Lower leg skin (tissue), 4 donors: ENCODE measurements at regions not wholly inside any gene's neighbourhood (a gene's known extent, or its start where the extent isn't known, plus 50 kb on each side); places are given as distances from the start of the nearest gene placed in this dataset.

ENCODE experiments used
- DNase-seq, 2 donors: peaks; one replicate each; pipeline ENCODE4 v3.0.0-alpha.2; 2019; ENCODE audit warnings: low spot score in 2 of 2
- H3K4me3 ChIP-seq: fragments of 200-600 bp; sonication (generic); 2 replicates; pipeline ENCODE4 v1.5.1; 2017; ENCODE audit warnings: mild to moderate bottlenecking, low read depth; ENCODE audit not compliant: poor library complexity, severe bottlenecking
- CTCF ChIP-seq, 3 donors: fragments of 450-650 bp; IDR thresholded peaks; one replicate each; pipeline ENCODE4 v1.5.1; 2016; ENCODE audit warnings: antibody characterized with exemption in 3 of 3, mild to moderate bottlenecking in 3 of 3, moderate library complexity in 2 of 3
- POLR2A ChIP-seq, 2 donors: fragments of 450-650 bp; IDR thresholded peaks; one replicate each; pipeline ENCODE4 v1.6.1; 2016 to 2017; ENCODE audit warnings: antibody characterized with exemption in 2 of 2, mild to moderate bottlenecking in 1 of 2, moderate library complexity in 1 of 2
- WGBS, 2 donors: methylation state at CpG; one replicate each; pipeline ENCODE4 v1.1.5; 2018; 5-methylcytosine and 5-hydroxymethylcytosine counted together
- intact Hi-C: fragments of 100-400 bp; cut with DNase I; formaldehyde crosslinking; loops from one replicate; pipeline ENCODE4 v1.15.0; 2023; ENCODE audit warnings: low total_unique reads

DNA sequence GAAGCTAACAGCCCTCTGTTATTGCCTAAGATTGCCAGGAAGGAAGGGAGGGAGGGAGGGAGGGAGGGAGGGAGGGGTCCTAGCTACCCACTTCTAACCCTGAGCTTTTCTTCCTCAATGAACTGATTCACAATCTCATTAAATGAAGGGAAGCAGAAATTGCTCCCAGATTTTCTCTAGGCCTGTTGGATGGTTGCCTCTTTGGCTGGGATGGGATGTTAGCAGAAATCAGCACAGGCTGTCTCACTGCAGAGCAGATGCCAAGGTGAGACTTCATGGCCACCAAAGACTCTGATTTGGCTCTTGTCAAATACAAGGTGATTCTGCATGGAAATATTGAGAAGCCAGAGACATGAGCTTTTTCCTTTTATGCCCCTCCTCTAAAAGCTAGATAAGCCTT, 578.6 kb downstream of the ACTL7B start:
- H3K4me3 ChIP-seq = no peak overlapping the region
- intact Hi-C loops = no loop called here
- TF ChIP-seq POLR2A (IDR thresholded peaks at IDR 0.05) (no peak), CTCF (IDR thresholded peaks at IDR 0.05) (no peak)
- DNase-seq = no peak

GRCh38 chr9:108275906-108276305, 579.9 kb downstream of the ACTL7B start:
- intact Hi-C loops = no loop called here
- no peak overlapping the region for H3K4me3 ChIP-seq
- 48 to 72% methylated on average over 2 of the region's 2 CpGs for WGBS, 2 donors
- DNase-seq = no peak
- TF ChIP-seq CTCF (IDR thresholded peaks at IDR 0.05) = no peak
- no peak for TF ChIP-seq POLR2A (IDR thresholded peaks at IDR 0.05)

- intact Hi-C loops = no loop called here
- no peak for DNase-seq
- WGBS, 2 donors = 92 to 94% methylated on average over 5 of the region's 5 CpGs
- no peak overlapping the region for H3K4me3 ChIP-seq
- TF ChIP-seq CTCF (IDR thresholded peaks at IDR 0.05) (no peak), POLR2A (IDR thresholded peaks at IDR 0.05) (no peak)
These were observed 580.8 kb downstream of the ACTL7B start for GRCh38 chr9:108274971-108275370.

- WGBS, 2 donors = 87 to 100% methylated on average over 2 of the region's 2 CpGs
- TF ChIP-seq CTCF (IDR thresholded peaks at IDR 0.05) (no peak), POLR2A (IDR thresholded peaks at IDR 0.05) (no peak)
- DNase-seq = no peak
- intact Hi-C loops = no loop called here
- no peak overlapping the region for H3K4me3 ChIP-seq
These were observed 581.8 kb downstream of the ACTL7B start for GRCh38 chr9:108273988-108274387.

- DNase-seq = no peak
- no peak for TF ChIP-seq CTCF (IDR thresholded peaks at IDR 0.05)
- no peak for TF ChIP-seq POLR2A (IDR thresholded peaks at IDR 0.05)
- H3K4me3 ChIP-seq = no peak overlapping the region
- 50 to 57% methylated on average over 7 of the region's 7 CpGs for WGBS, 2 donors
- intact Hi-C loops = no loop called here
These were observed 583.4 kb downstream of the ACTL7B start for GRCh38 chr9:108272349-108272899.

DNA sequence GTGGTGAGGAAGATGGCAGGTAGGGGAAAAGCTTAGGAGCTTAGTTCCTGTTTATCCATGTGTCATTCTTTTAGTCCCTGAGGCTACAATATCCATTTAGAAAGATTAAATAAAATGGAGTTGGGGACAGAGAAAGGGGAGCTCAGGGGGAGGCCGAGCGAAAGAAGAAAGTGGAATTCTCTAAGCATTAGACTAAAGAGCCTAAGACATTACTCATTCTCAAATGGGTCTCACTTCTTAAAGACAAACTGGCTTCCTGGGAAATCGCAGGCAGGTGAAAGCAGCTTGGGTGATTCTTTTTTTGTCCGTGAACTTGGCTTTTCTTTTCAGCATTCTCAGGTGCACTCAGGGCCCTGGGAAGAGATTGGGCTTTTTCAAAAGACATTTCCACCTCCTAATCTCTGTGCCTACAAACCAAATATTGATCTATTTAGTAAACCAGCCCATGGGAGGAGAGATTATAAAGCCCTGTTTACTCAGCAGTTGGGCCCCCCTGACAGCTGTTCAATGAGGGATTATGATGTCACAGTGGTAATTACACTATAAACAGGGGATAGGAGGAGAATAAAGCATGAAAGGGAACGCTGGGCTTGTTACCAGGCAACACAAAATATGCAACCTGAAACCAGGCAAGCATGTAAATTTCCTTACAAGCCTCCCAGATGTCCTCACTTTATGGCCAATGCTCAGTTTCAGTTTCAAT, 584.0 kb downstream of the ACTL7B start:
- TF ChIP-seq CTCF (IDR thresholded peaks at IDR 0.05) (no peak), POLR2A (IDR thresholded peaks at IDR 0.05) (no peak)
- intact Hi-C loops = no loop called here
- DNase-seq = no peak
- H3K4me3 ChIP-seq = no peak overlapping the region
- 42 to 49% methylated on average over 5 of the region's 5 CpGs for WGBS, 2 donors
